IPS DF 4.7 (cell line): ENCODE measurements at regions not wholly inside any gene's neighbourhood (a gene's known extent, or its start where the extent isn't known, plus 50 kb on each side); places are given as distances from the start of the nearest gene placed in this dataset.

Experiments used
- DNase-seq: peaks from one replicate; pipeline ENCODE4 v3.0.0-alpha.2; 2013; ENCODE audit warnings: low spot score; ENCODE audit errors: extremely low read depth

DNA sequence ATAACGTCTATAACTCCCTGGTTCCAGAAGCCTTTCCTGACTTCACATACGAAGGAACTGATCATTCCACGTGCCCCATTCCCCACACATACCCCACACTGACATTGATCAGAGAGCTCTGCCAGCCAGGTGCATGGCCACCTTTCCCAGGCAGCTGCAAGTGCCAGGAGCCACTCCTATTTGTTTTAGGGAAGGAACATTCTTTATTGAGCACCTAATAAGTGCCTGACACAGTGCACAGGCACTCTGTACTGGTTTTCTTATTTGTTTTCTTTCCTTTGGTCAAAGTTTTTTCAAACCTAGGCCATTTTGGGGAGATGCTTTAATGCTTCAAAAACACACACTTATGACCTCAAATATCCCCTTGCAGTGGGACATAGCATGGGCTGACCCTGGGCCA is 50.0 kb downstream of the PITPNM2 start:
- DNase-seq = no peak

DNA sequence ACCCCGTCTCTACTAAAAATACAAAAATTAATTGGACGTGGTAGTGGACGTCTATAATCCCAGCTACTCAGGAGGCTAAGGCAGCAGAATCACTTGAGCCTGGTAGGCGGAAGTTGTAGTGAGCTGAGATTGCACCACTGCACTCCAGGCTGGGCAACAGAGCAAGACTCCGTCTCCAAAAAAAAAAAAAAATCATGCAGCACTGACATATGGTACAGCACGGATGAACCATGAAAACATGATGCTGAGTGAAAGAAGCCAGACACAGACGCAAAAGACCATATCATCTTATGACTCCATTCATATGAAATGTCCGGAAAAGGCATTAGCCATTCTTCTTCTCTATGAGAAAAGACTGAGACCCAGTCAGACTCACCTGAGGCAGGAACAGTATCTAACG is 50.4 kb downstream of the PITPNM2 start:
- no peak for DNase-seq

DNA sequence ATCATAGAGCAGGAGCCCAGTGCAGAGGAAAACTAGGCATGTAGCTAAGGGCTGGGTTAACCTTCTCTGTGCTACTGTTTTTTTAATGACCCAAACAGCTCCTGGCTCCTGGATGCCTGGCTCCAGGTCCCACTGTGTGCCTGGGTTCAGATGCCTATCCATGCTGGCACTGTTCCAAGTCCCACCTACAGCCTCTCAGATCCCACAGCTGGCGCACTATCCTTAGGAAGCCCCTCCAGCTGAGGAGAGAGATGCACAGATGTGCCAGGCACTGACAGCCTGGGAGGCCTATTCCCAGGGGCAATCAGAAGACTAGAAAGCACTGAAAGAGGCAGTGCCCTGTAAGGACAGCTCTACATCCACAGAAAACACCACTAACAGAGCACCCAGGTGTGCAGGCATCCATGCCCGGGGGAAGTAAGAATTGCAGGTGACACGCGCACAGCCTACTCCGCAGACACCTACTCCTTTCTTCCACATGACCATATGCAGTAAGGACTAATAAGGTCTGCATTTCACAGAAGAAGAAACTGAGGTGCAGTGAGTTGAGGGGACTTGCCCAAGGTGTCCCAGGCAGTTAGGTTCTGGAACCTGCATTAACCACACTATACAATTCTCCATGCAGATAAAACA is 51.2 kb downstream of the PITPNM2 start:
- no peak for DNase-seq

DNA sequence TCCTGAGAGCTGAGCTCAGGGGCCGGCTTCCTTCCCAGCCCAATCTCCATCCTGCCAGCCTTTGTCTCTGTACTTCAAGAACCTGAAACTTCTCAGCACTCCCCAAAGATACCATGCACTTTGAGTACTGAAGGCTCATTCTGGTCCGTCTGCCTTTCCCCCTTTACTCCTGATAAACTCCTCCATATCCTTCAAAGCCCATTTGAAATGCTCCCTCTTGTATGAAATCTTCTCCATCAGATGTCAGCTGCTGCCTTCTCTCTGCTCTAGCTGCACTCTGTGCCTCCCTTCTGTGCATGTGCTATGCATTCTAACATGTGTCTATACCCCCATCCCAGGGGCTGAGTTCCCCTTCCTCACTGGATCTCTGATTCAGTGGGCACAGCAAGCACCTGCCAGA is 52.1 kb downstream of the PITPNM2 start:
- DNase-seq = no peak

DNA sequence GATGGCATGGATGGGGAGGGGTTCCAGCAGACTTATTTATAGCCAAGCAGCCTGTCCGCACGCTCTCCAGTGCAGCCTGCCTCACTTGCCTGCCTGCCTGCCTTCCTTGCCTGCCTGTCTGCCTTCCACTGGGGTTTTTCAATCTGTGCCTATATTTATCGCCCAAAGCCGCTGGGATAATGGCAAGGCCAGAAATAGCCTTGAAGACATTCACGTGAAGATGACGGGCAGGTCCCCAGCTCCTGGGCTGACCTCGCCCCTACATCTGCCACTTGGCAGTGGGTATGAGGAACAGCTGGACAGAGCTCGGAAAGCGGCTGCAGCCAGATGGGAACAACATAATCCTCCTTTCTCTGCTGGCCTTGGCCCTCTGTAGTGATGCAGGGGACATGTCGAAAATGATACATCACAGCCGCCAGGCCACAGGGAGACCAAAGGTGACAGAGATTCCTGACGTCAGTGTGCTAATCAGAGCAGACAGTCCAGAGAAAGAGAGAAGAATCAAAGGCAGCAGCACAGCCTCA is 53.3 kb downstream of the PITPNM2 start:
- DNase-seq = no peak

DNA sequence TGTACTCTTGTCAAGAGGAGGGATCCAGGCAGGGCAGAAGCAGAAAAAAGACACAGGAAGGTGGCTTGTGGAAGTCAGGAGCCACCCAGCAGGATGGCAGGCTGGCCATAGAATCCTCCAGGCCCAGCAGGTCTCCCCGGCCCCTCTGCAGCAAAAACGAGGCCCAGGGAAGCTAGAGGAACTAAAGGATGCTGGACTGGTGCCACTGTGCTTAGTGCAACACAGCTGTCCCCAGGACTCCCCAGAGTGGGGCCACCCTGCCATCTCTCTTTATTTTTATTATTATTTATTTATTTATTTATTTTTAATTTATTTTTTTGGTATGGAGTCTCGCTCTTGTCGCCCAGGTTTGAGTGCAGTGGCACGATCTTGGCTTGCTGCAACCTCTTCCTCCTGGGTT is 54.1 kb downstream of the PITPNM2 start:
- no peak for DNase-seq

DNA sequence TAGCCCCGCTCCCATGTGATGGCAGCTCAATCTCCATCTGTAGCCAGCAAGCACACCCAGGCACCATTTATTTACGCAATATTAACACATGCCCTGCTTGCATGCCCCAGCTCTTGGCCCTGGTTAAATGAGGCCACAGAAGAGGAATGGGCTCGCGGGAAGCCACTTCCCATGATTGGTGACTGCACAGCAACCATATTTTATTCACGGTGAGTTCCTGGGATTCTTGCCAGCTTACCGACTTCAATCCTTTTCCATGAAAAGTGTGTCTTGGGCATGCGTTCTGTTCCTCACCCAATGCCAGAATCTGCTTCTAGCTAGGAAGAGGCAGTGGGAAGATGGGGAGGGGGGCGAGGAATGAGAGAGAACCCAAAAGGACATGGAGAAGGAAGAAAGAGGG is 54.7 kb downstream of the PITPNM2 start:
- no peak for DNase-seq

DNA sequence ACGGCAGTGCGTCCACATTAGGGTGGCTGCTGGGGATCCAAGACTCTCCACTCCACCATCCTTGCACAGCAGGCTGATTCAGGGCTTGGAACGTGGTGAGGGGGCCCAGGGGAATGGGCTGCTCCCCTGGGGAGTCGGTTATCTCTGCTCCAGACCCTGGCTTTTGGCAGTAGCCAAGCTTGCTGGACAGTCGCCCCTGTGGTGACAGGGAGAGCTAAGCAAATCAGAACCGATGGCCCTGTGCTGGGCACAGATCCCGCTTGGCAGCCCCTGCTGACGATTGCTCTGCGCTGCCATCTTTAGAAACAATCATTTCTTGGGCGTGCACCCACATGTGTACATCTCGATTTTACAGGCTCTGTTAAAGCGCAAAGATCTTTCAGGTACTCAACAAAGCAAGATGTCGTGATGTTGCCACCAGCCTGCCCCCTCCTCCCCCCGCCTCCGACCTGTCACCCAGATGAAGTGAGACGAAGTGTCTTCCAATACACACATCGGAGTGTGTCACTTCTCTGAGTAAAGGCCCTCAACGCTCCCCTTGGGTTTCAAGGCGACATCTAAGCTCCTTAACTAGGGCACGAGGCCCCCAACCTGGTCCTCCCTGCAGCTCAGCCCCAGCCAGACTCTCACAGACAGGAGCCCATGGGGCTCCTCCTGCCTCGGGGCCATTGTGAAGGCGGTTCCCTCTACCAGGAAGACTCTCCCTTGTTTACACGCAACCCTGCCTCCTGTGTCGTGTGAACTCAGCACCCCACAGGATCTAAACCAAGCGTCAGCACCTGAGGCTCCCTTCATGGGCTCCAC is 55.6 kb downstream of the PITPNM2 start:
- DNase-seq = no peak

DNA sequence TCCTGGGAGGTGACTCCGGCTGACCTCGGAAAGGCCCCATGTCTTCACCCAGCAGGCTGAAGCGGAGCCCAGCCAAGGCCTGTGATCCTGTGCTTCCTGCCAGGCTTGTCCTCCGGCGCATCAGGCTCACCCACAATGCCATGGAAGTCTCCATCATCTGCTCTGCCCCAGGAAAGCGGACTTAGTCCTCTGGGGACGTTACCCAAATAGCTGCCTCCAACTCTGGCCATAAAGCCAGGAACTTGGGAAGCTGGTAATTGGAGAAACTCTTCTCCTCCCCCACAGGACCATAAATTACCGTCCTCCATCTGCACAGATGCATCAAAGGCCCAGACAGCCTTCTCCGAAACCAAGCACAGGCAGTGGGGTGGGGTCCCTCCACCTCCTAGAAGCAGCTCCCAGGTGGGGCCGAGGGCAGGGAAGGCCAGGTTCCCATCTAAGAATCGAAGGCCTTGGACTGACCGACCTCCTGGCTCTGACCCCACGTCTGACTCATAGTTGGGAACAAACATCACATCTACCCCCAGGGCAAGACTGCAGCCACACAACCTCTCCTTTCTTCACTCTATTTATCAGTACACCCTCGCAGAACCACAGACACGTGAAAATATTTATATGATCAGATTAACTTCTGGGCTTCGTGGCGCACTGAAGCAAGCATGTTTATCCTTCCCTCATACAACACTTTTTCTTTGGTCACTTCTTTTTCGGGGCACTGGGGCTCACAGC is 56.4 kb downstream of the PITPNM2 start:
- no peak for DNase-seq

DNA sequence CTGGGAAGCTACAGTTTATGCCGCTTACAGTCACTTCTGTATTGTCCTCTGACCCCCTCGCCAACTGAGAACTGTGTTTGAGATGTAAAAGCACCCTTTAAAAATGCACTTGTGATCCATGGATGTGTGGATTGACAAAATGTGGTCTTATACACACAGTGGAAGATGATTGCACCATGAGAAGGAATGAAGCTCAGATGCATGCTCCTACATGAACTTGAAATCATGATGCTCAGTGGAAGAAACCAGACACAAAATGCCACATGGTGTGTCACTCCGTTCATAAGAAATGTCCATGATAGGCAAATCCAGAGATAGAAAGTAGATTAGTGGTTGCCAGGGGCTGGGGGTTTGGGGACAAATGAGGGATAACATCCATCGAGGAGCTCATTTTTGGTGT is 58.0 kb downstream of the PITPNM2 start:
- DNase-seq = no peak

DNA sequence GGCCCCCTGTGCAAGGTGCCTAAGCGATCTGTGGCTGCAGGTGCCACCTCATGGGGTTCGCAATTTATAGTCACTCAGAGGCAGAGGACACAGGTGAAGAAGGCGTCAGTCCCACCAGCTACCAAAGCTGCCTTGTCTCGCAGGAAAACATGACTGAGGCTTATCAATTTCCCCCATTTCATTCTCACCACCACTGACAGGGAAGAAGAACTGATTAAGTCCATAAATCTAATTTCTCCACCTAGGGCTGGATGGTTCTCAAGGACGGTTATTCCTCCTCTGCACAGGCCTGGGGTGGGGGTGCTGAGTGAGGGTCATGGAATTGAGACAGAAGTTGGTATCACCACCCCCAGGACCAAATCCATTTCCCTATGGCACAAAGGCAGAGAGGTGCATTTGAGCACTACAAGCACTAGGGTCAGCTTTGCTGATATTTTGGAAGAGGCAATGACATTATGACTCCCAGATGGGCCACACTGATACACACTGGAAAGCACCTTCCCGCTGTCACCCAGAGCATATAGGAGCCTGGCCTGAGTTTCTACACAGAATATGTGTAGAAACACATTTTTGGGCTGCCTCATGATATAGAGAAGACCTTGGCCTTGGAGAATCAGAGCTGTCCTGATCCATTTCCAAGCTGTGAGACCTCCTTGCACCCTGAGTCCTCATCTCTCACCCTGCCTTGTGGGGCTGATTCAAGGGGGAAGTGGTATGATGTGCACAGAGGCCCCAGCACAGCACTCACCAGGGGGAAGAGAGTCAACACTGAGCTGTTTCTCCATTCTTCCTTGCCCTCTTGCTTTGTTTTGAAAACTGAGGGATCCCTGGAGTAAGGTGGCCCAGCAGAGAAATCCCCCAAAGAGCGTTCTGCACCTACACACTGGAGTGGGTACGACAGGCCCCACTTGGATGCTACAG is 59.4 kb downstream of the PITPNM2 start:
- no peak for DNase-seq

DNA sequence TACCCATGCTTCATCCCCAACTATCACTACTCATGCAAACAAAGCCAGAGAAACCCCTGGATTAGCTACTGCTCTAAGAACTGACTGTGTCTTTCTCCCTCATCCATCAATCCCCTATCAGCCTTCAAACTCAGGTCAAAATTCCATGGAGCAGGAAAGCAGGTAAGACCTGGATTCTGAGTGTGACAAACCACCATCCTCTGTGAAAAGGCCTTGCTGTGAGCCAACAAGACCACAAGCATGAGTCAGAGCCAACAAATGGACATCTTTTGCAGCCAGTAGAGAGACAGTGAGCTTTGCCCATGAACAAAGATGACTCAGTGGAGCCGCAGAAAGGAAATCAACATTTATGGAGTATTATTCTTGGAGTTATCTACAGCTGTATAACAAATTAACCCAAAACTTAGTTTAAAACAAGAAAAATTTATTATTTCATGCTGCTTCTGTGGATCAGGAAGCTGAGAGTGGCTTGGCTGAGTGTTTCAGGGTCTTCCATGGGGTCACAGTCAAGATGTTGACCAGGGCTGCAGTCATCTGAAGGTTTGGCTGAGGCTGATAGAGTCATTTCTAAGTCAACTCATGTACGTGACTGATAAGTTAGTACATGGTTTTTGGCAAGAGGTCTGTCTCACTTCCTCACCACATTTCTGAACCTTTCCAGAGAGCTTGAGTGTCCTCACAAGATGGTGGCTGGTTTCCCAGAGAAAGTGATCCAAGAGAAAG is 61.1 kb downstream of the PITPNM2 start:
- DNase-seq = no peak

DNA sequence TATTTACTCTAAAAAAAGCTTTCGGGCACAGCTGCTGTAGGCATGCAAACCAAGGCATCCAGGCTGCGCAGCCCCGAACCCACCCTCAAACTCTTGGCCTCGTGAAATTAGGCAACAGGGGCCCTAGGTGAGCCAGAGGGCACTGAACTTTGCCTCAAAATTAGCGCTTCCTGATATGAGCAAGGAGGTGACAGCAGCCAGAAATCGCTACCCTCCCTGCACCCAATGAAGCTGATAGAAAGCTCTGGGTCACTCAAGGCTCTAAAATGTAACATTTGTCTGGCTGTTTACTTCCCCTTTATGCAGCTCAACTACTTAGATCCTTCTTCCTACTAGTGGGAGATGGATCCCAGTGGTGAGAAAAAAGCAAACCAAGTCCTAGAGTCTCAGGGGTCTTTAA is 61.8 kb downstream of the PITPNM2 start:
- no peak for DNase-seq

DNA sequence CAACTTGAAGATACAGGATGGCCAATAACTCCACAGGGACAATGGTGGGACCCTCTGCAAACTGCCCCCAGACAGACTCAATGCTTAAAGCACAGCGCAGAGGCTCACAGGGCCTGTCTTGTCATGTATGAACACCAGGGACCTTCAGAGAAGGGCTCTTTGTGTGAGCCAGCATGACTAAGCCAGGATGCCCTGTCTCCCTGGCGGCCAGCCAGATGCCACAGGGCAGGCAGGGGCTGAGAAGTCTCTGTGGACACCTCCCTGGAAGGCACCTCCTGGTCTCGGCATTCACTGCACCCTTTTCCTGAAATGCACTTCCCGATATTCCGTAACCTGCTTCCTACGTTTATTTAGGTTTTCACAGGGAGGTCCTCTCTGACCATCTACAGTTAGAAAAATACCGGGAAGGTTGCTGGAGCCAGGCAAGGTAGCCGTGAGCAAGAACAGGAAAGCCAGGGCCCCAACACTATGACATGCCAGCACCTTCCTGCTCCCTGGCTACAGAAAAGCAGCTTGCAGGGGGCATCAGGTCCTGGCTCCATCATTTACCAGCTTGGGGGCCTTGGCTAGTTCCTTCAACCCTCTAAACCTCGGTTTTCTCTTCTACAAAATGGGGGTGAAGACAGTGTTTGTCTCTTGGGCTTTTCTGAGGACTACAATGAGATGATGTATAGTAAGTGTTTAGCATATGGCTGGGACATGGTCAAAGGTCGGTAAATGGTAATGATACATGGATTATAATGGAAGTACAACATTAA is 65.0 kb downstream of the PITPNM2 start:
- DNase-seq = no peak

DNA sequence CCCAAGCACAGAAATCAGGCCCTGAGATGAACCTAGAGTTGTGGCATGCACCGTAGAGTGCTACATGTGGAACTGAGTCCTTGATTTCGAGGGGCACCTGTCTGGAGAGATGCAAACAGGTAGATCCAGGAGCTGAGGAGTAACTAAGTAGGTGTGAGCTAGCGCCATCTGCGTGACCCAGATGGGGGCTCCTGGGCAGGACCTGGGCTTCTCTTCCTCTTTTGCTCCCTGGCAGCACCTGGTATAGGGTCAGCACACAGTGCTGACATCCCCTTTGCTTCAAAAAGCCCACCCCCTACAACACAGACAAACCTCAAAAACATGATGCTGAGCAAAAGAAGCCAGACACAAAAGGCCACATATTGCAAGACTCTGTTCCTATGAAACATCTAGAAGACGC is 65.8 kb downstream of the PITPNM2 start:
- no peak for DNase-seq

DNA sequence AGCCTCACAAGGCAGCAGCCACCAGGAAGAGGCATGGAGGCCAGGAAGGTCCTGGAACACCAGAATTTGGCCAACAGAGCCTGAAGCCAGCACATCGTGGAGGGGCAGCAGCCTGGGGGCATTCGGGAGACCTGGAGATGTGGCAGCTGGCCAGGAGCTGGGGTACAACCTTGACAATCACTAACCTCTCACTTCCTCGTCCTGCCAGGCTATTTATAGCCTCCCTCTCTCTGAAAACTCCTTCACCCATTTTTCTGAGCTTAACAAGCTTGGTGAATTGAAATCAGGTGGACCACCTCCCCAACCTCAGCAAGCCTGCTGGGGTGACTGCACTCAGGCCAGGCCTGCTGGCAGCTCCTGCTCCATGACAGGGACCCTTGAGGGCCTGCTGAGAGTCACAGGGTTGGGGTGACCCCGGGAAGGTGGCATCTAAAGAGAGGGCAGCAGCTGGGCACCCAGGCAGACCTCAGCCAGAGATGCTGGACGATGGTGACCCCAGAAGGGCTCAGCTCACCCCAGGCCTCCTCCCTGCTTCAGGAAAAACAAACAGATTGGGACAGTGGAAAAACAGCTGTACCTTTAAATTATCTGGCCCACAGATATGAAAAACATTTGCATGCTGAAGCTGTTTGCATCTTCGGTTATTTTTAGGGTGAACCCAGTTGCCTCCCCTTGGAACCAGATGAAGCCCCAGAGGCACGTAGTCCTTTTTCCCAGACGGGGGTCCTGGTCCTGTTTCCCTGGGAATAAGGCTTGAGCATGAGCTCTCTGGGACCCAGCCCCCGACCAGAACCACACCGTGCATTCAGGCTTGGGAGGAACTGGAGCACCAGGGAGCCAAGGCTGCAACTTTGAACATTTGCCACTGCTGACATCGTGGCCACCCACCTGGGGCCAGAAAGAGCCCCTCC is 67.0 kb downstream of the PITPNM2 start:
- no peak for DNase-seq

DNA sequence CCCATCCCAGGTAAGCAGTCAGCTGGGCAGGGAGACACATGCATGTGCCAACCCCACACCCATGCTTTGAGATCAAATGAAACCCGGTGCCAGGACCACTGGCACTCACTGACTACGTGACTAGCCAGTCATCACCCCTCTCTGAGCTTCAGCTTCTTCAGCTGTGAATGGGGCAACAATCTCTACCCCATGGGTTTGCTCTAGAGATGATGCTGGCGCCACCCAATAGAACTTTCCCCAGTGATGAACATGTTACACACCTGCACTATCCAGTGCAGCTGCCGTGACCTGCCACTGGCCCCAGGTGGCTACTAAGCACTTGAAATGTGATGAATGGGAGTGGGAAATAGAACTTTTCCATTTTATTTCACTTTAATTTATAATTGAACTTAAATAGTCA is 70.3 kb downstream of the PITPNM2 start:
- no peak for DNase-seq

DNA sequence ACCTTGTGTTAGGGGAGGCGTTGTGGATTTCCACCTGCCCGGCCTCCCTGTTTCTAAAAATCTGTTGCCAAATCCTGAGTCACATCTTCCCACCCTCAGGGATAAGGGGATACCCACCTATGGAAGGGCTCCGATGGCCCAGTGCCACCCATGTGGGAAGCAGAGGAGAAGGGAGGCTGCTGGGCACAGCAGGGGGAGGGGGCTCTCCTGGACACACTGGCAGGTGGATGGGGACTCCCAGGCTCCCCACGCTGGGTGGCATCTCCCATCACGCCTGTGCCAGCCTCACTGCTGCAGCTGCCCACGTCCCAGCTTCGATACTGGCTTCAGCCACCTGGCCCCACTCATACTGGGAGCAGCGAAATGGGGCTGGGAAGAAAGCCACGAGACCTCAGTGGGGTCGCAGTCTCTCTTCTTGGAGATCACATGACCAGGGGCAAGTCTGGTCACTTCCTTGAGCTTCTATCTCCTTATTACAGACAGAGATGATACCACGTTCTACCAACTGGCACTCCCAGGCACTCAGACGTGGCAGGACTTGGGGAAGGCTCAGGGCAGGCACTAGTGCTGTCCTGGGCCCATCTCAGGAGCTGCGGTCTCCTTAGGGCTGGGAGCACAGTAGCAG is 72.2 kb downstream of the PITPNM2 start:
- no peak for DNase-seq
